ENCODE measurements at regions not wholly inside any gene's neighbourhood (a gene's known extent, or its start where the extent isn't known, plus 50 kb on each side); places are given as distances from the start of the nearest gene placed in this dataset.
"Not testable (repeated sequence)": the region's sequence is repeated elsewhere in the genome, so short reads cannot be mapped to it uniquely, and the experiment has no call there.

DNA sequence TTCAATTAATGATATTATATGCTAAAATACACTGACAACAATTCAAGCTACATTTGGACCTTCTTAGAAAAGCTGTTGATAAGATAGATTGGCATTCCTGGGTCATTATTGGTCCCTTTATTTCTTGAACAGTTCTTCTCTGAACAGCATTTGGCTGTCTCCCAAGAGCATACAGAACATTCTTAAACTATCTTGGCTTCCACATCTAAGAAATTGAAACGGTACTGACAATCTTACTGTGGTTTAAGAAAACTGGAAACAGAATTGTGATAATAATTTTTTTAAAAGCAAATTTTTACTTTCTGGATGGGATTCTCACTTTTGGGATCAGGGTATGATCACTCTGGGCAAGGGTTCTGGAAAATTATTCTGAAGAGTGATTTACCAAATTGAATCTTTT, 161.7 kb upstream of the ZNF385D start:
- Mint-ChIP-seq H3K36me3 (ENCODE audit: low read depth) (no peaks in the 10 kb centered on the region), H3K27me3 (no peaks in the 10 kb centered on the region), H3K4me1 (no peaks in the 10 kb centered on the region), H3K27ac (no peak overlapping the region), H3K4me3 (no peak overlapping the region)
- H3K9me3 ChIP-seq (ENCODE audit: control insufficient read depth, low read length, poor library complexity, severe bottlenecking): peaks cover 2% of the 10 kb centered on the region
- no peak for ATAC-seq
- no peak for DNase-seq

DNA sequence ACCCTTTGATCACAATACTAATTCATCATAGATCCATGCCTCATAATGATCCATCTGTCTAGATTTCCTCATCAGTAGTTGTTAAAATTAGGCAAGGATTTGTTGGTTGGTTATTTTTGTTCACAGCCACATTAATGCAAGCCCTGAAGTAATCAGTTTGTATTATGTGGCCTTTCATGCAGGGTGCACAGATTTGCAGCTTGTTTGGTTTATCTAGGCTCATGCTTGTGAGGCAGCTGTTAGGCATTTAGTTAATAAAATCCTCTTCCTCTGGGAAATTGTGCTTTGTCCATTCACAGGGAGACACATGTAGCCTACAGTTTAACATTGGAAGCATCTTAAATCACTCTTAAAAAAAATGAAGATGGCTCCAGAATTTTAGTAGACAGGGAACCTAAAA, 162.8 kb upstream of the ZNF385D start:
- DNase-seq (no peak), ATAC-seq (no peak)
- Mint-ChIP-seq H3K36me3 (ENCODE audit: low read depth) (no peaks in the 10 kb centered on the region), H3K27ac (no peak overlapping the region), H3K4me1 (no peaks in the 10 kb centered on the region), H3K4me3 (no peak overlapping the region), H3K27me3 (no peaks in the 10 kb centered on the region)
- peaks cover 2% of the 10 kb centered on the region for H3K9me3 ChIP-seq (ENCODE audit: control insufficient read depth, low read length, poor library complexity, severe bottlenecking)

GRCh38 chr3:21914451-21914850, 163.4 kb upstream of the ZNF385D start:
- peaks cover 2% of the 10 kb centered on the region for H3K9me3 ChIP-seq (ENCODE audit: control insufficient read depth, low read length, poor library complexity, severe bottlenecking)
- DNase-seq (no peak), ATAC-seq (no peak)
- H3K36me3 Mint-ChIP-seq (ENCODE audit: low read depth): no peaks in the 10 kb centered on the region
- no peak overlapping the region for H3K4me3 Mint-ChIP-seq
- H3K4me1 Mint-ChIP-seq: no peaks in the 10 kb centered on the region
- no peaks in the 10 kb centered on the region for H3K27me3 Mint-ChIP-seq
- no peak overlapping the region for H3K27ac Mint-ChIP-seq

- no peak overlapping the region for H3K4me3 Mint-ChIP-seq
- H3K9me3 ChIP-seq (ENCODE audit: control insufficient read depth, low read length, poor library complexity, severe bottlenecking): no peaks in the 10 kb centered on the region
- H3K4me1 Mint-ChIP-seq: no peaks in the 10 kb centered on the region
- ATAC-seq (no peak), DNase-seq (no peak)
- no peaks in the 10 kb centered on the region for H3K27me3 Mint-ChIP-seq
- no peak overlapping the region for H3K27ac Mint-ChIP-seq
- H3K36me3 Mint-ChIP-seq (ENCODE audit: low read depth): no peaks in the 10 kb centered on the region
Observed at GRCh38 chr3:21919383-21919782, 168.4 kb upstream of the ZNF385D start.

DNA sequence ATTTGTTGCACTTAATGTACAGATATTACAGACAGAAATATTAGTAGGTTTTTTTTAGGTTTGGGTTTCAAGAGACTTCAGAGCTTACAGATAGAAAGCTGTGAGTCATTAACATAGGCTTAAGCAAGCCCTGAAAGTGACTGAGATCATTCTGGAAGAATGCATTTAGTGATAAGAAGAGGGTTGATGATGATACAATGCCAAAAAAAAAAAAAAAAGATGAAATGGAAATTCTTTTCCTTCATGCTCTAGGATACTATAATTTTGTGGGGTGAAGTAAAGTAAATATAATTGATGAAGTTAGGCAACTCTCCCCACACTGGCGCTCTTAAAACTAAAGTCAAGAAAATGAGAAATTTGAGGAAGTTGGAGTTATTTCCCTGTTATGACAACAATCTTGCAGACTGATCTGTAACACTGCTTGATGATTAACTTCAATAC, 169.4 kb upstream of the ZNF385D start:
- Mint-ChIP-seq H3K27ac (no peak overlapping the region), H3K27me3 (no peaks in the 10 kb centered on the region), H3K36me3 (ENCODE audit: low read depth) (no peaks in the 10 kb centered on the region), H3K4me1 (no peaks in the 10 kb centered on the region), H3K4me3 (no peak overlapping the region)
- DNase-seq: no peak
- no peak for ATAC-seq
- no peaks in the 10 kb centered on the region for H3K9me3 ChIP-seq (ENCODE audit: control insufficient read depth, low read length, poor library complexity, severe bottlenecking)

DNA sequence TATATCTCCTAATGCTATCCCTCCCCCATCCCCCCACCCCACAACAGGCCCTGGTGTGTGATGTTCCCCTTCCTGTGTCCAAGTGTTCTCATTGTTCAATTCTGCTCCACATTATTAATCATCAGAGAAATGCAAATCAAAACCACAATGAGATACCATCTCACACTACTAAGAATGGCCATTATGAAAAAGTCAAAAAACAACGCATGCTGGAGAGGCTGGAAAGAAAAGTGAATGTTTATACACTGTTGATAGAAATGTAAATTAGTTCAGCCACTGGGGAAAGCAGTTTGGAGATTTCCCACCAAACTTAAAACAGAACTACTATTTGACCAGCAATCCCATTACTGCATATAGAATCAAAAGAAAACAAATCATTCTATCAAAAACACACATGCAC, 172.1 kb upstream of the ZNF385D start:
- H3K36me3 Mint-ChIP-seq (ENCODE audit: low read depth); H3K27me3 Mint-ChIP-seq; ATAC-seq; H3K4me1 Mint-ChIP-seq; H3K4me3 Mint-ChIP-seq; DNase-seq; H3K9me3 ChIP-seq (ENCODE audit: control insufficient read depth, low read length, poor library complexity, severe bottlenecking); H3K27ac Mint-ChIP-seq: not testable (repeated sequence)

DNA sequence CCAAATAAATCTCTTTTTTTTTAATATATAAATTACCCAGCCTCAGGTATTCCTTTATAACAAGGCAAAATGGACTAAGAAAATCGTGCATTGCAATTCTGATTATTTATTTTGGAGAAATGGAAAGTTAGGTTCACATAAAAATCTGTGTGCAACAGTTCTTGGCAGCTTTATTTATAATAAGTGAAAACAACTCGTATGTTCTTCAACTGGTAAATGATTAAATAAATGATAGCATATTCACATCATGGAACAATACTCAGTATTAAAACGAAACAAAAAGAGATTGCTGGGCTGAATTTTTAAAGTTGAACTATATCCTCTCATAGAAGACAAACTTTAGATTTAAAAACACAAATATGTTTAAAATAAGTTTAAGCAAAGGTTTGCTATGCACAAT, 176.3 kb upstream of the ZNF385D start:
- no peaks in the 10 kb centered on the region for H3K36me3 Mint-ChIP-seq (ENCODE audit: low read depth)
- no peak overlapping the region for H3K4me3 Mint-ChIP-seq
- DNase-seq: no peak
- H3K9me3 ChIP-seq (ENCODE audit: control insufficient read depth, low read length, poor library complexity, severe bottlenecking): no peaks in the 10 kb centered on the region
- H3K4me1 Mint-ChIP-seq: no peaks in the 10 kb centered on the region
- H3K27ac Mint-ChIP-seq: no peak overlapping the region
- H3K27me3 Mint-ChIP-seq: no peaks in the 10 kb centered on the region
- no peak for ATAC-seq

DNA sequence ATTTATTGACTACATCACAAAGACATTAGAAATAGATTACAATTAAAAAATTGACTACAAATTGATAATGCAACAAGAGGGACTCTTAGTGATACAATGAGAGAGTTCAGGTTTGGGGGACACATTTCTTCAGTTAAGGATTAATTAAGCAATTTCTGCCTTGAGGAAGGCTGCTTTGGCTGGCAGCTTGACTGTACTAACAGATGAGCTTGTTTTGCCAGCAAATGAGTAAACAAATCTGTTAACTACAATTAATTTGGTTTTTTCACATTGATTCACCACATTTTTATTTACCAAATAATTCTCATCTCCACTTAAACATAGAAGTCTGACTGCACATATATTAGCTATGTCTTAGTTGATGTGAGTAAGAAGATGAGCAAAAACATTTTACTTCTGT, 183.6 kb upstream of the ZNF385D start:
- H3K4me1 Mint-ChIP-seq: no peaks in the 10 kb centered on the region
- ATAC-seq (no peak), DNase-seq (no peak)
- no peaks in the 10 kb centered on the region for H3K9me3 ChIP-seq (ENCODE audit: control insufficient read depth, low read length, poor library complexity, severe bottlenecking)
- H3K27ac Mint-ChIP-seq: no peak overlapping the region
- H3K4me3 Mint-ChIP-seq: no peak overlapping the region
- no peaks in the 10 kb centered on the region for H3K36me3 Mint-ChIP-seq (ENCODE audit: low read depth)
- no peaks in the 10 kb centered on the region for H3K27me3 Mint-ChIP-seq

DNA sequence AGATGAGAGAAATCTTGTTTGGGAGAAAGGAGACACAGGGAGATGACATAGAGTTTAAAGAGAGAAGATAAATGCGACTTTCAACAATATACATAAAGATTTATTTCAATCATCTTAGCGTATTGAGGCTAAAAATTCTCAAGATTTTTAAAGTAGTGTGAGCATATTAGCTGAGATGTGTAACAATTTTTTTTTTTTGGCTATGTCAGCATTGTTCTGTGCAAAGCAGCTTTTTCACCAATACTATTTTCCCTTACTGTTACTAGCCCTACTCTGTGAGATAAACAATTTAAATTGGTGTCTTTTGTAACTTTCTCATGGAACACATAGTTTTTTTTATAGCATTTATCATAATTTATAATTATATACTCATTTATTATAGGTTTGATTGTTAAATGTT, 185.2 kb upstream of the ZNF385D start:
- no peaks in the 10 kb centered on the region for H3K9me3 ChIP-seq (ENCODE audit: control insufficient read depth, low read length, poor library complexity, severe bottlenecking)
- Mint-ChIP-seq H3K4me3 (no peak overlapping the region), H3K27me3 (no peaks in the 10 kb centered on the region), H3K4me1 (no peaks in the 10 kb centered on the region), H3K27ac (no peak overlapping the region), H3K36me3 (ENCODE audit: low read depth) (no peaks in the 10 kb centered on the region)
- ATAC-seq (no peak), DNase-seq (no peak)

DNA sequence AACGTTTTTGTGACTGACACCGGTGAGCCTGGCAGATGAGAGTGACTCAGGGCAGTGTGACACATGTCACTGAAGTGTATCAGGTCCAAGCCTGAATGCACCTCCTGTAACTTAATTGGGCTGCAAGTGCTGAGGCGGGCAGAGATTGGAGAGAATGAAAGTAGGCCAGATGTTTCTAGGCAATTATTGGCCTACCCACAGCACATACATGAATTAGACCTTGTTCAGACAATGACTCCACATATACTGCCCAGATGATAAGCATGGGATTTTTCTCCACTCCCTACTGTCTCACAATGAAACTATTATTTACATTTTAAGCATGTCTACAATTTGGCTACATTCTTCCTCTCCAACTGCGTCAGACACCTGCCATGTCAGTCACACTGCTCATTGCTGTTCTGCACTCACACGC, 187.3 kb upstream of the ZNF385D start:
- H3K4me1 Mint-ChIP-seq: no peaks in the 10 kb centered on the region
- H3K27me3 Mint-ChIP-seq: no peaks in the 10 kb centered on the region
- no peak overlapping the region for H3K4me3 Mint-ChIP-seq
- no peak overlapping the region for H3K27ac Mint-ChIP-seq
- ATAC-seq (no peak), DNase-seq (no peak)
- no peaks in the 10 kb centered on the region for H3K36me3 Mint-ChIP-seq (ENCODE audit: low read depth)
- no peaks in the 10 kb centered on the region for H3K9me3 ChIP-seq (ENCODE audit: control insufficient read depth, low read length, poor library complexity, severe bottlenecking)

DNA sequence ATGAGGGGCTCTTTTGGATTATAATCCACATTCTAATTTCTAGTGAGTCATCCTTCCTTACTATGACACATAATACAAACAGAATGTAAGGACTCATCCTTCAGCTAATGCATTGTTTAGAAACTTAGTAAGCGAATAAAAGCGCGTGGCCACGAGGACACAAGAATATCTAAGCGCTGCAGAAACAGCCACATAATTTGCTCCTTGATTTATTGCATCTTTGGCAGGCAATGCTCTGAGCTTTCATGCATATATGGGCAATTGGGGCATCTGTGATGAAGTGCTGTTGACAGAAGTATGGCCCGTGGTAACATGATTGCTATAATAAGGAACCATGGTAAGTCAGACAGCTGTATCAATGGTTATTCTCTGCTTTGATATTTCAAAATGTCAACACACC, 191.3 kb upstream of the ZNF385D start:
- Mint-ChIP-seq H3K4me3 (no peak overlapping the region), H3K36me3 (ENCODE audit: low read depth) (no peaks in the 10 kb centered on the region), H3K27me3 (no peaks in the 10 kb centered on the region), H3K4me1 (no peaks in the 10 kb centered on the region), H3K27ac (no peak overlapping the region)
- no peaks in the 10 kb centered on the region for H3K9me3 ChIP-seq (ENCODE audit: control insufficient read depth, low read length, poor library complexity, severe bottlenecking)
- ATAC-seq (no peak), DNase-seq (no peak)

GRCh38 chr3:21944251-21944650, 193.2 kb upstream of the ZNF385D start:
- no peak for DNase-seq
- no peaks in the 10 kb centered on the region for H3K27me3 Mint-ChIP-seq
- H3K27ac Mint-ChIP-seq: no peak overlapping the region
- no peaks in the 10 kb centered on the region for H3K9me3 ChIP-seq (ENCODE audit: control insufficient read depth, low read length, poor library complexity, severe bottlenecking)
- H3K4me1 Mint-ChIP-seq: no peaks in the 10 kb centered on the region
- no peak overlapping the region for H3K4me3 Mint-ChIP-seq
- no peaks in the 10 kb centered on the region for H3K36me3 Mint-ChIP-seq (ENCODE audit: low read depth)
- no peak for ATAC-seq

- H3K27me3 Mint-ChIP-seq: no peaks in the 10 kb centered on the region
- no peak overlapping the region for H3K27ac Mint-ChIP-seq
- DNase-seq (no peak), ATAC-seq (no peak)
- H3K4me1 Mint-ChIP-seq: no peaks in the 10 kb centered on the region
- H3K4me3 Mint-ChIP-seq: no peak overlapping the region
- no peaks in the 10 kb centered on the region for H3K9me3 ChIP-seq (ENCODE audit: control insufficient read depth, low read length, poor library complexity, severe bottlenecking)
- no peaks in the 10 kb centered on the region for H3K36me3 Mint-ChIP-seq (ENCODE audit: low read depth)
Observed at GRCh38 chr3:21952856-21953255, 201.8 kb upstream of the ZNF385D start.

DNA sequence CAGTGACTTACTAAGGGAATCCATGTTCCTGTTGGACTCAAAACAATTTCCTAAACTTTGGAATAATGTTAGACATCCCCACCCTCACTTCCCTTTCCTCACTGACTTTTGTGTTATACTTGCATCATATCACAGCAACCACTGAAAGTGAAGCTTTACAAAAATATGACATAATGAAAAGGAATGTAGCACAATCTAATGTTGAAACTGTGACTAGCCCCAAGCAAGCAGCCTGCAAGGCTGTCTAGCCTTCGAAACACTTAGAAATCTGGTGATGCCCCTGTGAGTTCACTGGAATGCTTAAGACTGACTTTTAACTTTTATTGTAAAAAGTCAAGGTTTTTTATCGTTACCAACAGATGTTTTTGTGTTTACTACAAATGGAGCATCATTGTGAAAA, 203.7 kb upstream of the ZNF385D start:
- DNase-seq: no peak
- Mint-ChIP-seq H3K4me1 (no peaks in the 10 kb centered on the region), H3K36me3 (ENCODE audit: low read depth) (no peaks in the 10 kb centered on the region), H3K27ac (no peak overlapping the region), H3K4me3 (no peak overlapping the region), H3K27me3 (no peaks in the 10 kb centered on the region)
- peaks cover 1% of the 10 kb centered on the region for H3K9me3 ChIP-seq (ENCODE audit: control insufficient read depth, low read length, poor library complexity, severe bottlenecking)
- no peak for ATAC-seq

DNA sequence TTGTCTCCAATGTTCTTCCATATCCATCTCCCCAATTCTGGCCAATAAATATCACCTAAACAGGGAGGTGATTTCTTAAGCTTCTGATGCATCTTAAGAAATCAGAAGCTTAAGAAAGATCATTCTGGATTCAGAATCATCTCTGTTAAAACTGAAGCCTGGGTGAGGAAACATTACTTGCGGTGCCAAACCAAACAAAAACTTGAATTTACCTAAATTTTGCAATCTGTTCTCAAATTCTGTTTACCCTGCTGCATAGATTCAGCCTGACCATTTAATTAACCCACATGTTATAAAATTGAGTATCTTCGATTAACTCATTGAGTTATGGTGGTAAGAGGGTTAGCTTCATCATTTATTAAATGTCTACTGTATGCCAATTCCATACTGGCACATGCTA, 204.4 kb upstream of the ZNF385D start:
- no peak for DNase-seq
- peaks cover 2% of the 10 kb centered on the region for H3K9me3 ChIP-seq (ENCODE audit: control insufficient read depth, low read length, poor library complexity, severe bottlenecking)
- H3K27ac Mint-ChIP-seq: no peak overlapping the region
- no peaks in the 10 kb centered on the region for H3K27me3 Mint-ChIP-seq
- ATAC-seq: no peak
- no peaks in the 10 kb centered on the region for H3K36me3 Mint-ChIP-seq (ENCODE audit: low read depth)
- H3K4me1 Mint-ChIP-seq: no peaks in the 10 kb centered on the region
- H3K4me3 Mint-ChIP-seq: no peak overlapping the region

Measured in T-helper 17 cell (primary cell).